ENCODE measurements at regions not wholly inside any gene's neighbourhood (a gene's known extent, or its start where the extent isn't known, plus 50 kb on each side); places are given as distances from the start of the nearest gene placed in this dataset.

DNA sequence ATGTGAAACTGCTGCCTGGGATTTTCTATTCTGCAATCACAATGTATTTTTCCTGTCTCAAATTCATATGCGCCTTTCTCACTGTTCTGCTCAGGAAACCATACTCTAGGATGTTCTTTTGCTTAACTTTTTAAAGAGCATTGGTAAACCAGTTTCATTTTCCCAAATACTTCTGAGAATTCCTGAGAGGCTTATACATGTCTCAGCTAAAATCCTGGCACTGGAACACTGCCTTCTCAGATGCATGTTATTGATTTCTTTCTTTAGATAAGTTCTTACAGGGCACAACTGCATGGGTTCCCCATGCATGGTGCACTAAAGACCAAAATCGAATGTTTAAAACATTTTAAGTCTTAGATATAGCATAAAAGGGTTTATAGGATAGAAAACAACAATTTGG lies 178.3 kb upstream of the PLSCR5 start:
- Histone ChIP-seq H3K27ac (no peak overlapping the region), H3K4me3 (no peak overlapping the region), H3K9me3 (no peaks in the 10 kb centered on the region), H3K36me3 (no peaks in the 10 kb centered on the region), H3K4me1 (no peaks in the 10 kb centered on the region), H3K27me3 (no peaks in the 10 kb centered on the region)
- intact Hi-C loops (cut with DNase I): no loop called here
- WGBS, 2 donors: 49 to 56% methylated on average over 2 of the region's 2 CpGs
- TF ChIP-seq CTCF (IDR thresholded peaks at IDR 0.05): no peak
- FAIRE-seq: no peak
- DNase-seq: no peak
- no peak for ATAC-seq

GRCh38 chr3:146781606-146782005 lies 176.5 kb upstream of the PLSCR5 start:
- WGBS, 2 donors: 72 to 77% methylated on average over 2 of the region's 2 CpGs
- FAIRE-seq (no peak), DNase-seq (no peak), ATAC-seq (no peak)
- no peaks in the 10 kb centered on the region for H3K27me3 ChIP-seq
- intact Hi-C loops (cut with DNase I): no loop called here
- no peak overlapping the region for H3K27ac ChIP-seq
- TF ChIP-seq CTCF (IDR thresholded peaks at IDR 0.05): no peak
- no peaks in the 10 kb centered on the region for H3K9me3 ChIP-seq
- no peaks in the 10 kb centered on the region for H3K4me1 ChIP-seq
- H3K36me3 ChIP-seq: no peaks in the 10 kb centered on the region
- no peak overlapping the region for H3K4me3 ChIP-seq

- Histone ChIP-seq H3K27me3 (no peaks in the 10 kb centered on the region), H3K36me3 (no peaks in the 10 kb centered on the region), H3K27ac (no peak overlapping the region), H3K9me3 (no peaks in the 10 kb centered on the region), H3K4me3 (no peak overlapping the region), H3K4me1 (no peaks in the 10 kb centered on the region)
- TF ChIP-seq CTCF (IDR thresholded peaks at IDR 0.05): no peak
- no peak for DNase-seq
- ATAC-seq: no peak
- 71 to 75% methylated on average over 3 of the region's 3 CpGs for WGBS, 2 donors
- FAIRE-seq: no peak
- intact Hi-C loops (cut with DNase I): no loop called here
Measured at GRCh38 chr3:146781059-146781458, 175.9 kb upstream of the PLSCR5 start.

GRCh38 chr3:146780251-146780650 lies 175.1 kb upstream of the PLSCR5 start:
- H3K9me3 ChIP-seq: no peaks in the 10 kb centered on the region
- H3K27me3 ChIP-seq: no peaks in the 10 kb centered on the region
- H3K36me3 ChIP-seq: no peaks in the 10 kb centered on the region
- no peaks in the 10 kb centered on the region for H3K4me1 ChIP-seq
- intact Hi-C loops (cut with DNase I): no loop called here
- no peak for DNase-seq
- no peak overlapping the region for H3K27ac ChIP-seq
- TF ChIP-seq CTCF (IDR thresholded peaks at IDR 0.05): no peak
- no peak for ATAC-seq
- 64 to 80% methylated on average over 2 of the region's 2 CpGs for WGBS, 2 donors
- no peak overlapping the region for H3K4me3 ChIP-seq
- FAIRE-seq: no peak

GRCh38 chr3:146777941-146778340 lies 172.8 kb upstream of the PLSCR5 start:
- Histone ChIP-seq H3K4me3 (no peak overlapping the region), H3K36me3 (no peaks in the 10 kb centered on the region), H3K27ac (no peak overlapping the region), H3K27me3 (no peaks in the 10 kb centered on the region), H3K9me3 (no peaks in the 10 kb centered on the region), H3K4me1 (no peaks in the 10 kb centered on the region)
- no peak for TF ChIP-seq CTCF (IDR thresholded peaks at IDR 0.05)
- FAIRE-seq (no peak), ATAC-seq (no peak), DNase-seq (no peak)
- intact Hi-C loops (cut with DNase I): no loop called here
